Keratinocyte (primary cell): ENCODE measurements at regions not wholly inside any gene's neighbourhood (a gene's known extent, or its start where the extent isn't known, plus 50 kb on each side); places are given as distances from the start of the nearest gene placed in this dataset.

ENCODE experiments used
- DNase-seq: peaks from one replicate; pipeline ENCODE4 v3.0.0-alpha.2; 2011; ENCODE audit warnings: low read depth, missing footprints, low spot score
- FAIRE-seq: peaks from 2 replicates; lab custom pipeline; 2011; peaks lifted over from hg19 to GRCh38; lab: Jason Lieb, UNC
- H2AFZ ChIP-seq: 2 replicates; pipeline ENCODE4 v1.6.0; 2012; ENCODE audit warnings: low read length, control low read depth, inconsistent platforms; ENCODE audit not compliant: control insufficient read depth
- H3K27ac ChIP-seq: 2 replicates; pipeline ENCODE4 v1.5.1; 2011; ENCODE audit warnings: low read length; ENCODE audit not compliant: control insufficient read depth, insufficient read depth
- H3K27me3 ChIP-seq: 3 replicates; pipeline ENCODE4 v1.6.0; 2011; ENCODE audit warnings: low read length; ENCODE audit not compliant: control insufficient read depth, insufficient read depth; ENCODE audit errors: extremely low read depth
- H3K36me3 ChIP-seq, 2 experiments: 2 replicates in 1 of 2; 3 replicates in 1 of 2; pipeline ENCODE4 v1.5.1; 2011; ENCODE audit warnings: low read length in 2 of 2, mild to moderate bottlenecking in 1 of 2; ENCODE audit not compliant: control insufficient read depth in 2 of 2, insufficient read depth in 2 of 2; ENCODE audit errors: extremely low read depth in 1 of 2
- H3K4me1 ChIP-seq: 3 replicates; pipeline ENCODE4 v1.5.1; 2011; ENCODE audit warnings: low read length; ENCODE audit not compliant: control insufficient read depth, insufficient read depth; ENCODE audit errors: extremely low read depth
- H3K4me2 ChIP-seq: 3 replicates; pipeline ENCODE4 v1.6.0; 2011; ENCODE audit warnings: low read depth, low read length; ENCODE audit not compliant: control insufficient read depth, insufficient read depth; ENCODE audit errors: extremely low read depth
- H3K4me3 ChIP-seq, 3 experiments: fragments of 200-600 bp in 1 of 3; sonication (generic) in 1 of 3; 2 replicates in 2 of 3; 3 replicates in 1 of 3; pipeline ENCODE4 v1.5.1; 2011 to 2016; ENCODE audit warnings: low read length in 3 of 3, mild to moderate bottlenecking in 3 of 3, control low read depth in 2 of 3, inconsistent platforms in 1 of 3, low read depth in 1 of 3, mixed read lengths in 1 of 3, mixed run types in 1 of 3, moderate library complexity in 1 of 3; ENCODE audit not compliant: control insufficient read depth in 2 of 3, insufficient read depth in 2 of 3; ENCODE audit errors: extremely low read depth in 1 of 3
- H3K79me2 ChIP-seq: 2 replicates; pipeline ENCODE4 v1.6.0; 2012; ENCODE audit warnings: low read length; ENCODE audit not compliant: control insufficient read depth, insufficient read depth
- H3K9ac ChIP-seq: 3 replicates; pipeline ENCODE4 v1.6.0; 2011; ENCODE audit warnings: low read length; ENCODE audit not compliant: control insufficient read depth, insufficient read depth; ENCODE audit errors: extremely low read depth
- H3K9me1 ChIP-seq: 3 replicates; pipeline ENCODE4 v1.6.0; 2011; ENCODE audit warnings: low read length; ENCODE audit not compliant: control insufficient read depth, insufficient read depth; ENCODE audit errors: extremely low read depth
- H3K9me3 ChIP-seq: 2 replicates; pipeline ENCODE4 v1.5.1; 2012; ENCODE audit warnings: low read depth, low read length; ENCODE audit not compliant: control insufficient read depth
- H4K20me1 ChIP-seq: 3 replicates; pipeline ENCODE4 v1.6.0; 2011; ENCODE audit warnings: low read length; ENCODE audit not compliant: control insufficient read depth, insufficient read depth; ENCODE audit errors: extremely low read depth
- CTCF ChIP-seq, 3 experiments: IDR thresholded peaks in 1 of 3; conservative IDR thresholded peaks in 1 of 3; optimal IDR thresholded peaks in 1 of 3; 2 replicates in 2 of 3; 3 replicates in 1 of 3; pipeline versions ENCODE3 to v1.5.1; 2011; ENCODE audit warnings: low read length in 3 of 3, mild to moderate bottlenecking in 3 of 3, moderate library complexity in 2 of 3, control low read depth in 1 of 3, inconsistent platforms in 1 of 3; ENCODE audit not compliant: insufficient read depth in 2 of 3; ENCODE audit errors: extremely low read depth in 1 of 3
- EZH2 ChIP-seq: IDR thresholded peaks from one replicate; pipeline ENCODE4 v1.6.1; 2012; ENCODE audit warnings: inconsistent platforms, mild to moderate bottlenecking, low read length, moderate library complexity
- dilution Hi-C: fragments of 300-500 bp; cut with MboI; formaldehyde crosslinking; loops from one replicate; pipeline ENCODE4 v1.7.0; 2020; ENCODE audit warnings: low sequenced_read_pairs; ENCODE audit not compliant: extremely low pct_ligation_motif_present

- H3K79me2 ChIP-seq = no peaks in the 10 kb centered on the region
- H3K9me3 ChIP-seq = no peaks in the 10 kb centered on the region
- no peak overlapping the region for H3K27ac ChIP-seq
- no peaks in the 10 kb centered on the region for H3K27me3 ChIP-seq
- no peak overlapping the region for H3K4me3 ChIP-seq
- no peak for DNase-seq
- no peaks in the 10 kb centered on the region for H4K20me1 ChIP-seq
- H2AFZ ChIP-seq = no peak overlapping the region
- FAIRE-seq = no peak
- H3K9ac ChIP-seq = no peak overlapping the region
- H3K36me3 ChIP-seq = no peaks in the 10 kb centered on the region
- H3K9me1 ChIP-seq = no peaks in the 10 kb centered on the region
- no peaks in the 10 kb centered on the region for H3K4me1 ChIP-seq
- TF ChIP-seq EZH2 (no peak), CTCF (optimal IDR thresholded peaks at IDR 0.05 in 1 of 3, IDR thresholded peaks at IDR 0.05 in 1 of 3, conservative IDR thresholded peaks at IDR 0.05 in 1 of 3; ENCODE audit: extremely low read depth in 1 of 3, insufficient read depth in 2 of 3, low read length in 3 of 3) (no peak)
- dilution Hi-C loops = no loop called here
- H3K4me2 ChIP-seq = no peak overlapping the region
These were observed 133.1 kb upstream of the NPVF start for GRCh38 chr7:25361387-25361786.

- H3K36me3 ChIP-seq = no peaks in the 10 kb centered on the region
- FAIRE-seq (no peak), DNase-seq (no peak)
- dilution Hi-C loops = no loop called here
- H3K9ac ChIP-seq = no peak overlapping the region
- no peaks in the 10 kb centered on the region for H4K20me1 ChIP-seq
- H2AFZ ChIP-seq = no peak overlapping the region
- H3K4me3 ChIP-seq = no peak overlapping the region
- no peak overlapping the region for H3K4me2 ChIP-seq
- H3K27me3 ChIP-seq = no peaks in the 10 kb centered on the region
- H3K9me1 ChIP-seq = no peaks in the 10 kb centered on the region
- TF ChIP-seq EZH2 (no peak), CTCF (optimal IDR thresholded peaks at IDR 0.05 in 1 of 3, IDR thresholded peaks at IDR 0.05 in 1 of 3, conservative IDR thresholded peaks at IDR 0.05 in 1 of 3; ENCODE audit: extremely low read depth in 1 of 3, insufficient read depth in 2 of 3, low read length in 3 of 3) (no peak)
- H3K27ac ChIP-seq = no peak overlapping the region
- H3K79me2 ChIP-seq = no peaks in the 10 kb centered on the region
- no peaks in the 10 kb centered on the region for H3K4me1 ChIP-seq
- H3K9me3 ChIP-seq = no peaks in the 10 kb centered on the region
These were observed 133.6 kb upstream of the NPVF start for GRCh38 chr7:25361863-25362262.
